ENCODE measurements at regions not wholly inside any gene's neighbourhood (a gene's known extent, or its start where the extent isn't known, plus 50 kb on each side); places are given as distances from the start of the nearest gene placed in this dataset.

GRCh38 chr9:129280623-129281271, 102.7 kb upstream of the IER5L start (continued):
- no peak for TF ChIP-seq TSHZ2 (CRISPR knock-in tag; IDR thresholded peaks at IDR 0.05)

GRCh38 chr9:129280236-129280622, 102.2 kb upstream of the IER5L start:
- no peak for TF ChIP-seq ZFP30 (CRISPR knock-in tag; IDR thresholded peaks at IDR 0.05)
- ATAC-seq: no peak

- TF ChIP-seq ZFP30 (CRISPR knock-in tag; IDR thresholded peaks at IDR 0.05) (no peak), PPARA (CRISPR knock-in tag; IDR thresholded peaks at IDR 0.05; ENCODE audit: borderline replicate concordance) (no peak), TSHZ2 (CRISPR knock-in tag; IDR thresholded peaks at IDR 0.05) (no peak), SNAI2 (CRISPR knock-in tag; IDR thresholded peaks at IDR 0.05) (no peak)
- ATAC-seq: no peak
Observed at GRCh38 chr9:129278391-129279237, 100.6 kb upstream of the IER5L start.

GRCh38 chr9:129276486-129277230, 98.6 kb upstream of the IER5L start:
- no peak for ATAC-seq

More at GRCh38 chr9:129276486-129277230, 98.6 kb upstream of the IER5L start:
- TF ChIP-seq POU6F1 (CRISPR knock-in tag; IDR thresholded peaks at IDR 0.05; ENCODE audit: borderline replicate concordance, low read depth) (no peak), TCF4 (CRISPR knock-in tag; IDR thresholded peaks at IDR 0.05; ENCODE audit: borderline replicate concordance) (no peak), ZC3H10 (CRISPR knock-in tag; IDR thresholded peaks at IDR 0.05) (no peak), ARNTL (CRISPR knock-in tag; IDR thresholded peaks at IDR 0.05; ENCODE audit: borderline replicate concordance, low read depth) (no peak), ESRRG (CRISPR knock-in tag; IDR thresholded peaks at IDR 0.05) (no peak), RARB (CRISPR knock-in tag; IDR thresholded peaks at IDR 0.05) (no peak), BACH2 (CRISPR knock-in tag; IDR thresholded peaks at IDR 0.05; ENCODE audit: borderline replicate concordance) (no peak), TSHZ2 (CRISPR knock-in tag; IDR thresholded peaks at IDR 0.05) (no peak), CREB5 (CRISPR knock-in tag; IDR thresholded peaks at IDR 0.05; ENCODE audit: low read depth) (no peak), TOX (CRISPR knock-in tag; IDR thresholded peaks at IDR 0.05; ENCODE audit: borderline replicate concordance) (no peak), ZNF565 (CRISPR knock-in tag; conservative IDR thresholded peaks at IDR 0.05; ENCODE audit: low read depth) (no peak), ZFP3 (CRISPR knock-in tag; IDR thresholded peaks at IDR 0.05) (no peak), PATZ1 (CRISPR knock-in tag; IDR thresholded peaks at IDR 0.05; ENCODE audit: borderline replicate concordance) (no peak)

Data from SK-N-SH treated with all-trans-retinoic acid at 6 μM for 48 hours (cell line).